Stomach (tissue), 8 donors: ENCODE measurements at regions not wholly inside any gene's neighbourhood (a gene's known extent, or its start where the extent isn't known, plus 50 kb on each side); places are given as distances from the start of the nearest gene placed in this dataset.

Experiments
- DNase-seq, 2 donors: peaks; one replicate each; pipeline versions ENCODE4 v3.0.0 to v3.0.0-alpha.2; 2013 to 2019
- H3K27ac ChIP-seq, 5 donors: fragments of 200-600 bp in 4 of 5; sonication (generic) in 4 of 5; one replicate each; pipeline ENCODE4 v1.5.1; 2013 to 2019; ENCODE audit warnings: mild to moderate bottlenecking in 1 of 5, moderate library complexity in 1 of 5
- H3K27me3 ChIP-seq, 3 donors: fragments of 200-600 bp; sonication (generic); one replicate each; pipeline ENCODE4 v1.5.1; 2017 to 2019; ENCODE audit warnings: mixed run types in 1 of 3
- H3K36me3 ChIP-seq, 4 donors: fragments of 200-600 bp; sonication (generic); 1 replicate in 3 of 4; 2 replicates in 1 of 4; pipeline ENCODE4 v1.5.1; 2016 to 2019
- H3K4me1 ChIP-seq, 4 donors: fragments of 200-600 bp; sonication (generic); one replicate each; pipeline ENCODE4 v1.5.1; 2016 to 2019
- H3K4me3 ChIP-seq, 4 donors: fragments of 200-600 bp; sonication (generic) in 3 of 4; one replicate each; pipeline ENCODE4 v1.5.1; 2016 to 2019; ENCODE audit warnings: mild to moderate bottlenecking in 1 of 4
- H3K9me3 ChIP-seq, 4 donors: fragments of 200-600 bp; sonication (generic); one replicate each; pipeline ENCODE4 v1.5.1; 2016 to 2019
- CTCF ChIP-seq, 7 experiments: fragments of 450-650 bp in 4 of 7; fragments of 200-600 bp in 3 of 7; sonication (generic) in 3 of 7; IDR thresholded peaks; one replicate each; pipeline ENCODE4 v1.5.1; 2016 to 2019; ENCODE audit warnings: antibody characterized with exemption in 7 of 7, control low read depth in 2 of 7, mild to moderate bottlenecking in 1 of 7
- EP300 ChIP-seq: sonication (generic); formaldehyde crosslinking; IDR thresholded peaks from one replicate; pipeline ENCODE4 v1.6.1; 2017; ENCODE audit warnings: antibody characterized with exemption
- POLR2A ChIP-seq, 4 donors: fragments of 450-650 bp; IDR thresholded peaks; one replicate each; pipeline ENCODE4 v1.6.1; 2016; ENCODE audit warnings: antibody characterized with exemption in 4 of 4, control low read depth in 2 of 4, mild to moderate bottlenecking in 1 of 4, moderate library complexity in 1 of 4
- POLR2AphosphoS5 ChIP-seq, 3 donors: sonication (generic); formaldehyde crosslinking; IDR thresholded peaks; one replicate each; pipeline ENCODE4 v1.6.1; 2016; ENCODE audit warnings: antibody characterized with exemption in 3 of 3
- WGBS, 5 donors: extraction: QIAGEN DNeasy Blood & Tissue Kit in 3 of 5; methylation state at CpG; one replicate each; pipeline versions ENCODE4 v1.1.5 to v1.1.7; 2013 to 2018; 5-methylcytosine and 5-hydroxymethylcytosine counted together
- intact Hi-C: fragments of 100-400 bp; cut with DNase I; formaldehyde crosslinking; loops from one replicate; pipeline ENCODE4 v1.15.1; 2023; ENCODE audit warnings: low total_unique reads
- donor health status: healthy with polysubstance abuse.
- donor health status: Bipolar disorder and iron deficiency.
- donor health status: healthy.

- Histone ChIP-seq H3K27me3 (no peaks in the 10 kb centered on the region), H3K36me3 (no peaks in the 10 kb centered on the region), H3K27ac (no peak overlapping the region), H3K4me3 (no peak overlapping the region), H3K4me1 (no peaks in the 10 kb centered on the region), H3K9me3 (peaks cover 2 to 14% (median 9%) of the 10 kb centered on the region in 4 donors)
- intact Hi-C loops, result no loop called here
- TF ChIP-seq EP300 (no peak), POLR2A (IDR thresholded peaks at IDR 0.05) (no peak), CTCF (IDR thresholded peaks at IDR 0.05) (no peak), POLR2AphosphoS5 (IDR thresholded peaks at IDR 0.05) (no peak)
- no peak for DNase-seq
- WGBS, 5 donors, result 66 to 94% (median 81%) methylated on average over 5 of the region's 5 CpGs
Observed at GRCh38 chr18:42409005-42409404, 454.0 kb downstream of the PIK3C3 start.

GRCh38 chr18:42412281-42412680 lies 457.2 kb downstream of the PIK3C3 start:
- no peak for TF ChIP-seq POLR2AphosphoS5 (IDR thresholded peaks at IDR 0.05)
- TF ChIP-seq EP300, result no peak
- no peak for TF ChIP-seq CTCF (IDR thresholded peaks at IDR 0.05)
- TF ChIP-seq POLR2A (IDR thresholded peaks at IDR 0.05), result no peak
- Histone ChIP-seq H3K4me1 (no peaks in the 10 kb centered on the region), H3K27me3 (no peaks in the 10 kb centered on the region), H3K27ac (no peak overlapping the region), H3K4me3 (no peak overlapping the region), H3K9me3 (peaks cover 2 to 14% (median 9%) of the 10 kb centered on the region in 4 donors), H3K36me3 (no peaks in the 10 kb centered on the region)
- 32 to 68% (median 46%) methylated on average over 2 of the region's 2 CpGs for WGBS, 5 donors
- intact Hi-C loops, result no loop called here
- DNase-seq, result no peak

- H3K4me1 ChIP-seq, result no peaks in the 10 kb centered on the region
- no peaks in the 10 kb centered on the region for H3K27me3 ChIP-seq
- DNase-seq, result no peak
- peaks cover 2 to 14% (median 9%) of the 10 kb centered on the region in 4 donors for H3K9me3 ChIP-seq
- intact Hi-C loops, result no loop called here
- TF ChIP-seq POLR2A (IDR thresholded peaks at IDR 0.05) (no peak), POLR2AphosphoS5 (IDR thresholded peaks at IDR 0.05) (no peak), EP300 (no peak), CTCF (IDR thresholded peaks at IDR 0.05) (no peak)
- H3K36me3 ChIP-seq, result no peaks in the 10 kb centered on the region
- no peak overlapping the region for H3K27ac ChIP-seq
- WGBS, 5 donors, result 82 to 96% (median 92%) methylated on average over 2 of the region's 2 CpGs
- H3K4me3 ChIP-seq, result no peak overlapping the region
Observed at GRCh38 chr18:42412896-42413295, 457.9 kb downstream of the PIK3C3 start.

- TF ChIP-seq POLR2AphosphoS5 (IDR thresholded peaks at IDR 0.05) (no peak), EP300 (no peak), POLR2A (IDR thresholded peaks at IDR 0.05) (no peak), CTCF (IDR thresholded peaks at IDR 0.05) (no peak)
Observed at GRCh38 chr18:42413870-42414269, 458.8 kb downstream of the PIK3C3 start.

More at GRCh38 chr18:42413870-42414269, 458.8 kb downstream of the PIK3C3 start:
- H3K36me3 ChIP-seq, result no peaks in the 10 kb centered on the region
- intact Hi-C loops, result no loop called here
- H3K4me1 ChIP-seq, result no peaks in the 10 kb centered on the region
- no peak for DNase-seq
- H3K9me3 ChIP-seq, result peaks cover 2 to 8% (median 5%) of the 10 kb centered on the region in 4 donors
- H3K27ac ChIP-seq, result no peak overlapping the region
- WGBS, 5 donors, result 59 to 83% (median 75%) methylated on average over 1 of the region's 1 CpG
- no peaks in the 10 kb centered on the region for H3K27me3 ChIP-seq
- H3K4me3 ChIP-seq, result no peak overlapping the region
